Neutrophil (primary cell): ENCODE measurements at regions not wholly inside any gene's neighbourhood (a gene's known extent, or its start where the extent isn't known, plus 50 kb on each side); places are given as distances from the start of the nearest gene placed in this dataset.

Experiments
- H3K27ac ChIP-seq: fragments of 200-600 bp; sonication (generic); 2 replicates; pipeline ENCODE4 v1.5.1; 2016; ENCODE audit warnings: mild to moderate bottlenecking, moderate library complexity
- H3K27me3 ChIP-seq: fragments of 200-600 bp; sonication (generic); 2 replicates; pipeline ENCODE4 v1.6.0; 2016; ENCODE audit warnings: mild to moderate bottlenecking
- H3K36me3 ChIP-seq: fragments of 200-600 bp; sonication (generic); 2 replicates; pipeline ENCODE4 v1.5.1; 2017
- H3K4me1 ChIP-seq, 2 experiments: fragments of 200-600 bp in 1 of 2; sonication (generic) in 1 of 2; 1 replicate in 1 of 2; 2 replicates in 1 of 2; pipeline versions ENCODE4 v1.5.1 to v1.6.1; 2013 to 2016; ENCODE audit warnings: low read depth in 1 of 2, low read length in 1 of 2, mild to moderate bottlenecking in 1 of 2, moderate library complexity in 1 of 2; ENCODE audit not compliant: control insufficient read depth in 1 of 2, insufficient read depth in 1 of 2
- H3K4me3 ChIP-seq, 2 experiments: fragments of 200-600 bp in 1 of 2; sonication (generic) in 1 of 2; 1 replicate in 1 of 2; 2 replicates in 1 of 2; pipeline ENCODE4 v1.5.1; 2013 to 2016; ENCODE audit warnings: low read depth in 1 of 2, low read length in 1 of 2, mild to moderate bottlenecking in 1 of 2, moderate library complexity in 1 of 2
- H3K9me3 ChIP-seq: fragments of 200-600 bp; sonication (generic); 2 replicates; pipeline ENCODE4 v1.5.1; 2016
- TF ChIP-seq, protein P1 (sequence below): fragments of 200-600 bp; sonication (generic); IDR thresholded peaks from 2 replicates; pipeline ENCODE4 v1.5.1; 2016; ENCODE audit warnings: antibody characterized with exemption

GRCh38 chr12:46682148-46682547 lies 143.6 kb downstream of the SLC38A4 start:
- Histone ChIP-seq H3K9me3 (no peaks in the 10 kb centered on the region), H3K27ac (no peak overlapping the region), H3K4me3 (no peak overlapping the region), H3K27me3 (no peaks in the 10 kb centered on the region), H3K36me3 (no peaks in the 10 kb centered on the region), H3K4me1 (no peaks in the 10 kb centered on the region)
- TF ChIP-seq, protein P1, sequence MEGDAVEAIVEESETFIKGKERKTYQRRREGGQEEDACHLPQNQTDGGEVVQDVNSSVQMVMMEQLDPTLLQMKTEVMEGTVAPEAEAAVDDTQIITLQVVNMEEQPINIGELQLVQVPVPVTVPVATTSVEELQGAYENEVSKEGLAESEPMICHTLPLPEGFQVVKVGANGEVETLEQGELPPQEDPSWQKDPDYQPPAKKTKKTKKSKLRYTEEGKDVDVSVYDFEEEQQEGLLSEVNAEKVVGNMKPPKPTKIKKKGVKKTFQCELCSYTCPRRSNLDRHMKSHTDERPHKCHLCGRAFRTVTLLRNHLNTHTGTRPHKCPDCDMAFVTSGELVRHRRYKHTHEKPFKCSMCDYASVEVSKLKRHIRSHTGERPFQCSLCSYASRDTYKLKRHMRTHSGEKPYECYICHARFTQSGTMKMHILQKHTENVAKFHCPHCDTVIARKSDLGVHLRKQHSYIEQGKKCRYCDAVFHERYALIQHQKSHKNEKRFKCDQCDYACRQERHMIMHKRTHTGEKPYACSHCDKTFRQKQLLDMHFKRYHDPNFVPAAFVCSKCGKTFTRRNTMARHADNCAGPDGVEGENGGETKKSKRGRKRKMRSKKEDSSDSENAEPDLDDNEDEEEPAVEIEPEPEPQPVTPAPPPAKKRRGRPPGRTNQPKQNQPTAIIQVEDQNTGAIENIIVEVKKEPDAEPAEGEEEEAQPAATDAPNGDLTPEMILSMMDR = no peak

DNA sequence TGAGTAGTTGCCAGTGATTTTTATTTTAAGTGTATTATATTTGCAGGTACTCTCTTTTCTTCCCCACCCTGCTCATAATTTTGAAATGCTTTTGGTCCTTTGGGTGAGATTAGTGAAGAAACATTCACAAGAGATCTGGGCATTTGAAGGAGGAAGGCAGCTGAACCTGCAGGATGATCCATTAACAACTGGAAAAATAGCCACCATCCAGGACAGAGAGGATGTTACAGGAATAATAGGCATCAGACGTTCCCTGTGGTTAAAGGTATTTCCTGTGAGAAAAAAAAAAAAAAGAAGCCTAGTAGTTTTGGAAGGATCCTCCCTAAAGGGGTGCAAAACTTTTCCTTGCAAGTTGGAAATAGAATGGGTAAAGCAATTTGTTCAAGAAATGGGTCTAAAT lies 145.3 kb downstream of the SLC38A4 start:
- H3K27ac ChIP-seq = no peak overlapping the region
- H3K36me3 ChIP-seq = no peaks in the 10 kb centered on the region
- no peaks in the 10 kb centered on the region for H3K9me3 ChIP-seq
- H3K27me3 ChIP-seq = no peaks in the 10 kb centered on the region
- H3K4me3 ChIP-seq = no peak overlapping the region
- TF ChIP-seq, protein P1 = no peak
- H3K4me1 ChIP-seq = no peaks in the 10 kb centered on the region

- TF ChIP-seq, protein P1 = no peak
- Histone ChIP-seq H3K27ac (no peak overlapping the region), H3K36me3 (no peaks in the 10 kb centered on the region), H3K27me3 (no peaks in the 10 kb centered on the region), H3K9me3 (no peaks in the 10 kb centered on the region), H3K4me1 (no peaks in the 10 kb centered on the region), H3K4me3 (no peak overlapping the region)
Measured at GRCh38 chr12:46679754-46680153, 146.0 kb downstream of the SLC38A4 start.

DNA sequence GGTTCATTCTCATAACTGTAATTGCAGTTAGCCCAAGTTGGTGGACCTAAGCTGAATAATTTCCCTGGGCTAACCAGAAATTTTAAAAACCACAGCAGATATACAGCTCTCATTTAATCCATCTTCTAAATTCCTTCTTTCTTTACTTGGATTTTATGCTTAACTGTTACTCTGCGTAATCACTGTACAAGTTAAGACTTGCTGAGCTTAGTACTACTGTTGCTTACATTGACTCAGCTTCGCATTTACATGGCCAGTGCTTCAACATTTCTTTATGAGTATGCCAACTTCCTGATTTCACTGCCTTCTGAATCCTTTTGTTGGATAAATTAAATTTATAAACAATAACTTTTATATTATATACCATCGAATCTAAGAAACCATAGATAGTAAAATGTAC lies 147.4 kb downstream of the SLC38A4 start:
- no peak overlapping the region for H3K27ac ChIP-seq
- no peaks in the 10 kb centered on the region for H3K9me3 ChIP-seq
- H3K4me1 ChIP-seq = no peaks in the 10 kb centered on the region
- TF ChIP-seq, protein P1 = no peak
- H3K4me3 ChIP-seq = no peak overlapping the region
- no peaks in the 10 kb centered on the region for H3K27me3 ChIP-seq
- no peaks in the 10 kb centered on the region for H3K36me3 ChIP-seq

DNA sequence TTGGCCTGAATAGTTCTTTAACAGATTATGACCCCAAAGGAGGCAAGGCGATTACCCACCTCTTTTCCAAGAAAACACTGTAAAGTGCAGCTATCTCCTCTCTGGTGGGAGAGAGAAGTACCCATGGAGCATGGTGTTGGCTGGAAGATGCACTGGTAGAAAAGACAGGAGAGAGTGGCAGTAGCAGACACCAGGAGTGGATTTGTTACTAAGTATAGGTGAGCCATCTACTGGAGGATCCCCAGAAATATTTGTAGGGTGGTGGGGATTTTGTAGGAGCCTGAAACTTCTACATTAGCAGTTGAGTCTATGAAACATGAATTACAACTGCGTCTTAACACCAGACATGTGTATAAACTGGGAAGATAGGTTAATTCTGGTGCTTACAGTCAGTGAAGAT lies 148.0 kb downstream of the SLC38A4 start:
- TF ChIP-seq, protein P1 = no peak
- no peak overlapping the region for H3K27ac ChIP-seq
- H3K36me3 ChIP-seq = no peaks in the 10 kb centered on the region
- no peaks in the 10 kb centered on the region for H3K9me3 ChIP-seq
- no peak overlapping the region for H3K4me3 ChIP-seq
- H3K27me3 ChIP-seq = no peaks in the 10 kb centered on the region
- no peaks in the 10 kb centered on the region for H3K4me1 ChIP-seq
